ENCODE measurements at regions not wholly inside any gene's neighbourhood (a gene's known extent, or its start where the extent isn't known, plus 50 kb on each side); places are given as distances from the start of the nearest gene placed in this dataset.
"Not testable (repeated sequence)": the region's sequence is repeated elsewhere in the genome, so short reads cannot be mapped to it uniquely, and the experiment has no call there.

GRCh38 chr1:214095896-214096295, 108.1 kb downstream of the PROX1 start:
- TF ChIP-seq POLR2AphosphoS5, POLR2A, TAF1, SPI1 (IDR thresholded peaks at IDR 0.05; ENCODE audit: low read depth, low read length): not testable (repeated sequence)

All from GM12891 (cell line).